GM23338 (cell line): ENCODE measurements at regions not wholly inside any gene's neighbourhood (a gene's known extent, or its start where the extent isn't known, plus 50 kb on each side); places are given as distances from the start of the nearest gene placed in this dataset.

Source experiments
- ATAC-seq: fragments of 200-7000 bp; cut with Tn5 transposase; 3 replicates; pipeline ENCODE4 v1.9.1; 2020
- DNase-seq: peaks from one replicate; pipeline ENCODE4 v3.0.0-alpha.2; 2015; ENCODE audit warnings: low spot score
- H2AFZ ChIP-seq: fragments of 200-600 bp; sonication (generic); 2 replicates; pipeline ENCODE4 v1.8.0; 2016; ENCODE audit warnings: antibody characterized with exemption, mild to moderate bottlenecking, moderate library complexity
- H3F3A ChIP-seq: fragments of 200-600 bp; sonication (generic); replicated peaks from 2 replicates; pipeline ENCODE4 v1.8.0; 2017; ENCODE audit warnings: antibody characterized with exemption, mixed run types, low read depth
- H3K27ac ChIP-seq: fragments of 200-600 bp; sonication (generic); 2 replicates; pipeline ENCODE4 v1.6.1; 2016; ENCODE audit warnings: low read depth
- H3K27me3 ChIP-seq: fragments of 200-600 bp; sonication (generic); 2 replicates; pipeline ENCODE4 v1.8.0; 2016; ENCODE audit warnings: mild to moderate bottlenecking, mixed run types, moderate library complexity; ENCODE audit not compliant: insufficient read depth
- H3K36me3 ChIP-seq: fragments of 200-600 bp; sonication (generic); 2 replicates; pipeline ENCODE4 v1.8.0; 2016; ENCODE audit warnings: mild to moderate bottlenecking; ENCODE audit not compliant: insufficient read depth
- H3K4me1 ChIP-seq: fragments of 200-600 bp; sonication (generic); 2 replicates; pipeline ENCODE4 v1.8.0; 2016; ENCODE audit warnings: mild to moderate bottlenecking, moderate library complexity; ENCODE audit not compliant: insufficient read depth
- H3K4me2 ChIP-seq: fragments of 200-600 bp; sonication (generic); 2 replicates; pipeline ENCODE4 v1.7.1; 2017; ENCODE audit warnings: mixed run types
- H3K4me3 ChIP-seq: fragments of 200-600 bp; sonication (generic); 2 replicates; pipeline ENCODE4 v1.6.1; 2016; ENCODE audit warnings: mixed run types
- H3K79me2 ChIP-seq: fragments of 200-600 bp; sonication (generic); replicated peaks from 2 replicates; pipeline ENCODE4 v1.8.0; 2017; ENCODE audit warnings: mild to moderate bottlenecking; ENCODE audit not compliant: insufficient read depth
- H3K9me2 ChIP-seq: fragments of 200-600 bp; sonication (generic); 2 replicates; pipeline ENCODE4 v1.8.0; 2017; ENCODE audit not compliant: insufficient read depth
- H4K20me1 ChIP-seq: fragments of 200-600 bp; sonication (generic); replicated peaks from 2 replicates; pipeline ENCODE4 v1.8.0; 2017; ENCODE audit warnings: mild to moderate bottlenecking; ENCODE audit not compliant: insufficient read depth
- H3K27ac Mint-ChIP-seq: 2 replicates; pipeline ENCODE4 v1.8.0; 2020; ENCODE audit warnings: inconsistent platforms, mild to moderate bottlenecking, moderate library complexity, mixed read lengths
- H3K27me3 Mint-ChIP-seq: 3 replicates; pipeline ENCODE4 v1.8.0; 2022; ENCODE audit warnings: low read depth, mild to moderate bottlenecking, moderate library complexity, mixed read lengths, inconsistent platforms; ENCODE audit not compliant: insufficient read depth, poor library complexity
- H3K36me3 Mint-ChIP-seq: 3 replicates; pipeline ENCODE4 v1.8.0; 2021; ENCODE audit warnings: low read depth, mild to moderate bottlenecking, inconsistent platforms, moderate library complexity, mixed read lengths
- H3K4me1 Mint-ChIP-seq: 3 replicates; pipeline ENCODE4 v1.8.0; 2020; ENCODE audit warnings: mild to moderate bottlenecking, inconsistent platforms, mixed read lengths
- H3K4me3 Mint-ChIP-seq: 3 replicates; pipeline ENCODE4 v1.8.0; 2021; ENCODE audit warnings: moderate library complexity, mild to moderate bottlenecking, inconsistent platforms, mixed read lengths
- H3K9me3 Mint-ChIP-seq: 3 replicates; pipeline ENCODE4 v1.8.0; 2020; ENCODE audit warnings: moderate library complexity, mild to moderate bottlenecking, inconsistent platforms, mixed read lengths
- CREB1 ChIP-seq: fragments of 250-450 bp; sonication (Bioruptor Pico); IDR thresholded peaks from 2 replicates; pipeline ENCODE4 v1.5.0; 2020; ENCODE audit warnings: low read depth, mild to moderate bottlenecking, moderate library complexity
- EZH2 ChIP-seq: fragments of 200-600 bp; sonication (generic); IDR thresholded peaks from one replicate; pipeline ENCODE4 v1.8.0; 2017; ENCODE audit warnings: antibody characterized with exemption, mild to moderate bottlenecking, low read depth; ENCODE audit not compliant: unreplicated experiment
- EZH2phosphoT487 ChIP-seq: fragments of 200-600 bp; sonication (generic); IDR thresholded peaks from one replicate; pipeline ENCODE4 v1.8.1; 2018; ENCODE audit warnings: antibody characterized with exemption; ENCODE audit not compliant: unreplicated experiment
- NANOG ChIP-seq: IDR thresholded peaks from 2 replicates; pipeline ENCODE4 v1.6.1; 2016; ENCODE audit warnings: antibody characterized with exemption, borderline replicate concordance
- POLR2AphosphoS5 ChIP-seq: IDR thresholded peaks from 2 replicates; pipeline ENCODE4 v1.6.1; 2016; ENCODE audit warnings: antibody characterized with exemption, low read depth
- STAT1 ChIP-seq: IDR thresholded peaks from one replicate; pipeline ENCODE4 v1.6.1; 2016; ENCODE audit warnings: antibody characterized with exemption; ENCODE audit not compliant: unreplicated experiment
- ZNF114 ChIP-seq: fragments of 250-450 bp; sonication (Bioruptor Pico); IDR thresholded peaks from 2 replicates; pipeline ENCODE4 v1.5.0; 2020; ENCODE audit warnings: mild to moderate bottlenecking, moderate library complexity
- ZNF331 ChIP-seq: fragments of 250-450 bp; sonication (Bioruptor Pico); IDR thresholded peaks from 2 replicates; pipeline ENCODE4 v1.5.0; 2020; ENCODE audit warnings: low read depth, mild to moderate bottlenecking, moderate library complexity
- TF ChIP-seq, protein P1 (sequence below), 2 experiments: fragments of 200-600 bp in 1 of 2; sonication (generic) in 1 of 2; conservative IDR thresholded peaks; 2 replicates each; pipeline versions ENCODE4 v1.5.1 to v1.6.1; 2016 to 2017; ENCODE audit warnings: antibody characterized with exemption in 2 of 2, low read depth in 2 of 2, mild to moderate bottlenecking in 2 of 2, moderate library complexity in 1 of 2
- TF ChIP-seq, protein P2 (sequence below): IDR thresholded peaks from 2 replicates; pipeline ENCODE4 v1.6.1; 2016; ENCODE audit warnings: antibody characterized with exemption
- TF ChIP-seq, protein P3 (sequence below): IDR thresholded peaks from one replicate; pipeline ENCODE4 v1.6.1; 2018; ENCODE audit warnings: antibody characterized with exemption; ENCODE audit not compliant: unreplicated experiment

DNA sequence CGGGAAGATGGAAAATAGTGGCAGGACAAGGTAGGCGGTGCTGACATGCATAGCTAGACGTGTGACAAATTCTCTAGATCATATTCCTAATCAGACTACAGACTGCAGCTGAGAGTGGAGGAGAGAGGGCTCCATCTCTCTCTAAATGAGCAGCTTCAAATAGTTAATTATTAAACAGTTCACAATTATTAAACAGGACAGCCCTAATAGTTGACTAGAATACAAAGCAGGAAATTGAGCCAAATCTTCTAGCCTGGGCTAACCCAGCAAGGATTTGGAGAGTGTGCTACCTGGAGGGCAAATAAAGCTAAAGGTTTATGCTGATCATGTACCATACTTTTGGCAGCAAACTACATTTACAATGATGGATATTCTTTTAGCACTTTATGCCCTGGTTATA is 54.4 kb upstream of the CWC22 start (continued):
- TF ChIP-seq, protein P1, sequence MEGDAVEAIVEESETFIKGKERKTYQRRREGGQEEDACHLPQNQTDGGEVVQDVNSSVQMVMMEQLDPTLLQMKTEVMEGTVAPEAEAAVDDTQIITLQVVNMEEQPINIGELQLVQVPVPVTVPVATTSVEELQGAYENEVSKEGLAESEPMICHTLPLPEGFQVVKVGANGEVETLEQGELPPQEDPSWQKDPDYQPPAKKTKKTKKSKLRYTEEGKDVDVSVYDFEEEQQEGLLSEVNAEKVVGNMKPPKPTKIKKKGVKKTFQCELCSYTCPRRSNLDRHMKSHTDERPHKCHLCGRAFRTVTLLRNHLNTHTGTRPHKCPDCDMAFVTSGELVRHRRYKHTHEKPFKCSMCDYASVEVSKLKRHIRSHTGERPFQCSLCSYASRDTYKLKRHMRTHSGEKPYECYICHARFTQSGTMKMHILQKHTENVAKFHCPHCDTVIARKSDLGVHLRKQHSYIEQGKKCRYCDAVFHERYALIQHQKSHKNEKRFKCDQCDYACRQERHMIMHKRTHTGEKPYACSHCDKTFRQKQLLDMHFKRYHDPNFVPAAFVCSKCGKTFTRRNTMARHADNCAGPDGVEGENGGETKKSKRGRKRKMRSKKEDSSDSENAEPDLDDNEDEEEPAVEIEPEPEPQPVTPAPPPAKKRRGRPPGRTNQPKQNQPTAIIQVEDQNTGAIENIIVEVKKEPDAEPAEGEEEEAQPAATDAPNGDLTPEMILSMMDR (conservative IDR thresholded peaks at IDR 0.05; ENCODE audit: low read depth in 2 of 2): no peak
- TF ChIP-seq ZNF331 (CRISPR knock-in tag) (no peak), ZNF114 (CRISPR knock-in tag) (no peak), STAT1 (no peak), CREB1 (no peak), POLR2AphosphoS5 (no peak), EZH2 (no peak)
- TF ChIP-seq, protein P2, sequence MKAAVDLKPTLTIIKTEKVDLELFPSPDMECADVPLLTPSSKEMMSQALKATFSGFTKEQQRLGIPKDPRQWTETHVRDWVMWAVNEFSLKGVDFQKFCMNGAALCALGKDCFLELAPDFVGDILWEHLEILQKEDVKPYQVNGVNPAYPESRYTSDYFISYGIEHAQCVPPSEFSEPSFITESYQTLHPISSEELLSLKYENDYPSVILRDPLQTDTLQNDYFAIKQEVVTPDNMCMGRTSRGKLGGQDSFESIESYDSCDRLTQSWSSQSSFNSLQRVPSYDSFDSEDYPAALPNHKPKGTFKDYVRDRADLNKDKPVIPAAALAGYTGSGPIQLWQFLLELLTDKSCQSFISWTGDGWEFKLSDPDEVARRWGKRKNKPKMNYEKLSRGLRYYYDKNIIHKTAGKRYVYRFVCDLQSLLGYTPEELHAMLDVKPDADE: no peak

DNA sequence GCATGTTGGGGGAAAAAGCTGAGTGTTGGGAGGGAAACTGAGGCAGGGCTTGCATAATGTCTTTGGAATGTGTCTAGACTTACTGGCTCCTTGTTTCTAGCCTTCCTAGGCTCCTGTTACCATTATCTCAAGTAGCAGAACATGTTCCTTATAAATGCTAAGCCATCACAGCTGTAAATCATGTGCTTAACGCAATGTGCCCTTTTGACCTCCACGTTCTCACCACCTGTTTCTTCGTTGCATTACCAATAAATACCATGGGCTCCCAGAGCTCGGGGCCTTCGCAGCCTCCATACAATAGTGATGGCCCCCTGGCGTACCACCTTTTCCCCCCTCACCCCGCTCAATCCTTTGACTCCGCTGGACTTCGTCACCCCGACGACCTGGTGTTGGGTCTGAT is 54.0 kb upstream of the CWC22 start:
- no peak overlapping the region for H3K4me2 ChIP-seq
- H3K4me1 Mint-ChIP-seq: peaks cover 31% of the 10 kb centered on the region
- TF ChIP-seq NANOG (no peak), ZNF331 (CRISPR knock-in tag) (no peak), EZH2 (no peak), EZH2phosphoT487 (no peak)
- TF ChIP-seq, protein P1 (conservative IDR thresholded peaks at IDR 0.05; ENCODE audit: low read depth in 2 of 2): no peak
- TF ChIP-seq, protein P3, sequence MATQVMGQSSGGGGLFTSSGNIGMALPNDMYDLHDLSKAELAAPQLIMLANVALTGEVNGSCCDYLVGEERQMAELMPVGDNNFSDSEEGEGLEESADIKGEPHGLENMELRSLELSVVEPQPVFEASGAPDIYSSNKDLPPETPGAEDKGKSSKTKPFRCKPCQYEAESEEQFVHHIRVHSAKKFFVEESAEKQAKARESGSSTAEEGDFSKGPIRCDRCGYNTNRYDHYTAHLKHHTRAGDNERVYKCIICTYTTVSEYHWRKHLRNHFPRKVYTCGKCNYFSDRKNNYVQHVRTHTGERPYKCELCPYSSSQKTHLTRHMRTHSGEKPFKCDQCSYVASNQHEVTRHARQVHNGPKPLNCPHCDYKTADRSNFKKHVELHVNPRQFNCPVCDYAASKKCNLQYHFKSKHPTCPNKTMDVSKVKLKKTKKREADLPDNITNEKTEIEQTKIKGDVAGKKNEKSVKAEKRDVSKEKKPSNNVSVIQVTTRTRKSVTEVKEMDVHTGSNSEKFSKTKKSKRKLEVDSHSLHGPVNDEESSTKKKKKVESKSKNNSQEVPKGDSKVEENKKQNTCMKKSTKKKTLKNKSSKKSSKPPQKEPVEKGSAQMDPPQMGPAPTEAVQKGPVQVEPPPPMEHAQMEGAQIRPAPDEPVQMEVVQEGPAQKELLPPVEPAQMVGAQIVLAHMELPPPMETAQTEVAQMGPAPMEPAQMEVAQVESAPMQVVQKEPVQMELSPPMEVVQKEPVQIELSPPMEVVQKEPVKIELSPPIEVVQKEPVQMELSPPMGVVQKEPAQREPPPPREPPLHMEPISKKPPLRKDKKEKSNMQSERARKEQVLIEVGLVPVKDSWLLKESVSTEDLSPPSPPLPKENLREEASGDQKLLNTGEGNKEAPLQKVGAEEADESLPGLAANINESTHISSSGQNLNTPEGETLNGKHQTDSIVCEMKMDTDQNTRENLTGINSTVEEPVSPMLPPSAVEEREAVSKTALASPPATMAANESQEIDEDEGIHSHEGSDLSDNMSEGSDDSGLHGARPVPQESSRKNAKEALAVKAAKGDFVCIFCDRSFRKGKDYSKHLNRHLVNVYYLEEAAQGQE: no peak

More for the DNA sequence above, 54.0 kb upstream of the CWC22 start:
- no peaks in the 10 kb centered on the region for H4K20me1 ChIP-seq
- ATAC-seq (no peak), DNase-seq (no peak)
- no peaks in the 10 kb centered on the region for H3K79me2 ChIP-seq
- peaks cover 21% of the 10 kb centered on the region; the same call in 1 of the 2 replicates for H3K4me1 ChIP-seq
- H3K27me3 ChIP-seq: no peaks in the 10 kb centered on the region
- no peak overlapping the region for H3K4me3 Mint-ChIP-seq
- H3K36me3 Mint-ChIP-seq: peaks cover 6% of the 10 kb centered on the region; the same call in 2 of the 3 replicates
- H3K36me3 ChIP-seq: no peaks in the 10 kb centered on the region
- no peak overlapping the region for H3K27ac Mint-ChIP-seq
- H2AFZ ChIP-seq: no peak overlapping the region
- H3K27ac ChIP-seq: no peak overlapping the region
- H3K27me3 Mint-ChIP-seq: peaks cover 5% of the 10 kb centered on the region
- H3K9me3 Mint-ChIP-seq: peaks cover 4% of the 10 kb centered on the region; the same call in 2 of the 3 replicates
- H3F3A ChIP-seq: no peaks in the 10 kb centered on the region
- no peak overlapping the region for H3K4me3 ChIP-seq
- peaks cover 6% of the 10 kb centered on the region; the same call in 1 of the 2 replicates for H3K9me2 ChIP-seq
